ENCODE measurements at regions not wholly inside any gene's neighbourhood (a gene's known extent, or its start where the extent isn't known, plus 50 kb on each side); places are given as distances from the start of the nearest gene placed in this dataset.

- no peak for ATAC-seq
- Histone ChIP-seq H3K4me3 (no peak overlapping the region), H3K27me3 (no peaks in the 10 kb centered on the region), H3K27ac (no peak overlapping the region), H3K4me1 (no peaks in the 10 kb centered on the region), H3K36me3 (no peaks in the 10 kb centered on the region), H3K9me3 (no peaks in the 10 kb centered on the region)
- no peak for DNase-seq
- intact Hi-C loops (cut with DNase I) = no loop called here
- no peak for TF ChIP-seq POLR2A (IDR thresholded peaks at IDR 0.05)
- TF ChIP-seq CTCF (IDR thresholded peaks at IDR 0.05) = no peak
- 78% methylated on average over 10 of the region's 10 CpGs for WGBS (ENCODE audit: insufficient coverage, low coverage, low lambda C conversion rate, missing lambda C conversion rate)
These were observed 215.5 kb upstream of the TMEM161B start for GRCh38 chr5:88483964-88484672.

- Histone ChIP-seq H3K36me3 (no peaks in the 10 kb centered on the region), H3K4me3 (no peak overlapping the region), H3K27me3 (no peaks in the 10 kb centered on the region), H3K9me3 (no peaks in the 10 kb centered on the region), H3K27ac (no peak overlapping the region), H3K4me1 (no peaks in the 10 kb centered on the region)
- 55% methylated on average over 5 of the region's 5 CpGs for WGBS (ENCODE audit: insufficient coverage, low coverage, low lambda C conversion rate, missing lambda C conversion rate)
- TF ChIP-seq CTCF (IDR thresholded peaks at IDR 0.05) (no peak), POLR2A (IDR thresholded peaks at IDR 0.05) (no peak)
- ATAC-seq (no peak), DNase-seq (no peak)
- intact Hi-C loops (cut with DNase I) = no loop called here
These were observed 212.3 kb upstream of the TMEM161B start for GRCh38 chr5:88480801-88481499.

GRCh38 chr5:88480245-88480644, 211.6 kb upstream of the TMEM161B start:
- DNase-seq = peak in 1 of 3 donors; percentile 22
- 50% methylated on average over 3 of the region's 4 CpGs for WGBS (ENCODE audit: insufficient coverage, low coverage, low lambda C conversion rate, missing lambda C conversion rate)
- no peak overlapping the region for H3K27ac ChIP-seq
- no peaks in the 10 kb centered on the region for H3K27me3 ChIP-seq
- H3K36me3 ChIP-seq = no peaks in the 10 kb centered on the region
- TF ChIP-seq POLR2A (IDR thresholded peaks at IDR 0.05) (no peak), CTCF (IDR thresholded peaks at IDR 0.05) (no peak)
- no peak overlapping the region for H3K4me3 ChIP-seq
- no peaks in the 10 kb centered on the region for H3K4me1 ChIP-seq
- no peaks in the 10 kb centered on the region for H3K9me3 ChIP-seq
- intact Hi-C loops (cut with DNase I) = no loop called here
- ATAC-seq = peak in 3 of 4 donors; percentile 22 to 63 (median 45)

GRCh38 chr5:88474574-88474973, 205.9 kb upstream of the TMEM161B start:
- peaks cover 0 to 13% (median 6%) of the 10 kb centered on the region in 4 donors for H3K4me1 ChIP-seq

More at GRCh38 chr5:88474574-88474973, 205.9 kb upstream of the TMEM161B start:
- no peak overlapping the region for H3K4me3 ChIP-seq
- no peaks in the 10 kb centered on the region for H3K27me3 ChIP-seq
- DNase-seq = no peak
- intact Hi-C loops (cut with DNase I) = no loop called here
- TF ChIP-seq POLR2A (IDR thresholded peaks at IDR 0.05) = no peak
- no peak for TF ChIP-seq CTCF (IDR thresholded peaks at IDR 0.05)
- H3K9me3 ChIP-seq = no peaks in the 10 kb centered on the region
- peak; percentile 85 to 96 (median 93) for ATAC-seq
- no peak overlapping the region for H3K27ac ChIP-seq
- no peaks in the 10 kb centered on the region for H3K36me3 ChIP-seq
- WGBS (ENCODE audit: insufficient coverage, low coverage, low lambda C conversion rate, missing lambda C conversion rate) = 8% methylated on average over 1 of the region's 1 CpG
